Stimulated activated naive CD8-positive, alpha-beta T cell treated with anti-CD3 and anti-CD28 coated beads, Interleukin-15, Interleukin-2, amounts not matched to agents 100 ng/mL and 50 ng/mL, for 24 hours (primary cell): ENCODE measurements at regions not wholly inside any gene's neighbourhood (a gene's known extent, or its start where the extent isn't known, plus 50 kb on each side); places are given as distances from the start of the nearest gene placed in this dataset.

ENCODE experiments used
- H3K27ac Mint-ChIP-seq: one replicate; pipeline ENCODE4 v1.8.0; 2021; ENCODE audit warnings: mild to moderate bottlenecking, mixed read lengths
- H3K27me3 Mint-ChIP-seq: one replicate; pipeline ENCODE4 v1.8.0; 2021; ENCODE audit warnings: mixed read lengths
- H3K36me3 Mint-ChIP-seq: one replicate; pipeline ENCODE4 v1.8.0; 2021; ENCODE audit warnings: low read depth, mixed read lengths
- H3K4me1 Mint-ChIP-seq: one replicate; pipeline ENCODE4 v1.8.0; 2021; ENCODE audit warnings: low read depth, mixed read lengths
- H3K4me3 Mint-ChIP-seq: one replicate; pipeline ENCODE4 v1.8.0; 2021; ENCODE audit warnings: mild to moderate bottlenecking, mixed read lengths
- H3K9me3 Mint-ChIP-seq: one replicate; pipeline ENCODE4 v1.8.0; 2021; ENCODE audit warnings: mixed read lengths

DNA sequence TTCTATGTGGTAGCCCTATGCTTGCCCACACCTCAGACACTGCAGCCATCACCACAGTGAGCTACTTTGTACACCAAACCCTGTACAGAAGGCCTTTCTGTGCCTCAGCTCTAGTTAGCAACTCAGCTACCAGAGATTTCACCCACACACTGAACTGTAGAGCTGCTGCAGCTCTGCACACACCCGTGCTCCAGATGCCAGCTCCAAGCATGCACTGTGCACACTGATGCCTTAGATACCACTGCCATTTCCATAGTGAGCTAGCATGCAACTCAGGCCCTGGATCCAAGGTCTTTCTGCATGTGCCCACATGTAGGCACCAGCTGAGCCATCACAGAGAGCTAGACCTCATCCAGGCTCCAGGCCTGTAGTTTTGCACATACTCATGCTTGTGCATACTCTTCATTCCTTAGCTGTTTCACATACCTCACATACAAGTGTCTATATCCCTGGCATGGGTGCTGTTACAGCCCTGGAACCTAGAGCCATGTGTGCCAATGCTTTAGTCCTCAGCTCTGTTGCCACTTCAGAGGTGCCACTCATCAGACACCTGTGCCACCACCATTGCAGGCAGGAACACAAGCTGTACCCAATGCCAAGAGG is 423.5 kb upstream of the NDST3 start:
- Mint-ChIP-seq H3K4me3 (no peak overlapping the region), H3K4me1 (no peaks in the 10 kb centered on the region), H3K27ac (no peak overlapping the region), H3K36me3 (no peaks in the 10 kb centered on the region), H3K27me3 (no peaks in the 10 kb centered on the region), H3K9me3 (peaks cover 4% of the 10 kb centered on the region)

DNA sequence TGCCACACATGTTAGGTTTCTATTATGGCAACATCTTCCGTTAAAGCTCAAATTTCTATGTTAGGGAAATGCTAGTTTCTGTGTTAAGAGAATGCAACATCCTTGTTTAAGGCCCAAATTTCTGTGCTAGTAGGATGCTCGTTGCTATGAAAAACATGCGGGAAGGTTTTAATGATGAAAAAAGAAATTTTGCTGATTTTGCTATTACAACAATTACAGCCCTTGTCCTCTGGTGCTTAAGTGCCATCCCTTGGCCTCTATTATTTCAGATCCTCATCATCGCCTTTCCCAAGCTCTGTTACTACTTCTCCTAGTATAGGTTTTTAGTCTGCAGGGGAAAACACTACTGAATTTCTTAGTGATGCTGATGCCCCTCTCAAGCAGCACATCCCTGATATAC is 412.6 kb upstream of the NDST3 start:
- Mint-ChIP-seq H3K36me3 (no peaks in the 10 kb centered on the region), H3K27me3 (no peaks in the 10 kb centered on the region), H3K9me3 (peaks cover 5% of the 10 kb centered on the region), H3K4me1 (no peaks in the 10 kb centered on the region), H3K27ac (no peak overlapping the region), H3K4me3 (no peak overlapping the region)

DNA sequence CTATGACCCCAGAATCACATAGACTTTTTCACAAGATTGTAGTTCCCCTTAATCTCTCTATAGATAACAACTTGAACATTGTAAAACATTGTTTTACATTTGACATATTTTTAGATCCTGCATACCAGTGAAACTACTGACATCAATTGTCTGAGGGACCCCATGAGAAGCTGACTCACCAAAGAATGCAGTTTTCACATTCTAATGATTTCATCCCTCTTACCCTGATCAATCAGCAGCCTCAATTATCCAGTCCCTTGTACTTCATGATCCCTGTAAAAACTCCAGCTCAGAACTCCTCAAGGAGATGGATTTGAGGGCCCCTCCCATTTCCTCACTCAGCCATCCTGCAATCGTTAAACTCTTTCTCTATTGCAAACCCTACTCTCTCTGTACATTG is 411.0 kb upstream of the NDST3 start:
- H3K27me3 Mint-ChIP-seq: no peaks in the 10 kb centered on the region
- no peaks in the 10 kb centered on the region for H3K4me1 Mint-ChIP-seq
- H3K27ac Mint-ChIP-seq: no peak overlapping the region
- no peaks in the 10 kb centered on the region for H3K36me3 Mint-ChIP-seq
- H3K4me3 Mint-ChIP-seq: no peak overlapping the region
- peaks cover 5% of the 10 kb centered on the region for H3K9me3 Mint-ChIP-seq

DNA sequence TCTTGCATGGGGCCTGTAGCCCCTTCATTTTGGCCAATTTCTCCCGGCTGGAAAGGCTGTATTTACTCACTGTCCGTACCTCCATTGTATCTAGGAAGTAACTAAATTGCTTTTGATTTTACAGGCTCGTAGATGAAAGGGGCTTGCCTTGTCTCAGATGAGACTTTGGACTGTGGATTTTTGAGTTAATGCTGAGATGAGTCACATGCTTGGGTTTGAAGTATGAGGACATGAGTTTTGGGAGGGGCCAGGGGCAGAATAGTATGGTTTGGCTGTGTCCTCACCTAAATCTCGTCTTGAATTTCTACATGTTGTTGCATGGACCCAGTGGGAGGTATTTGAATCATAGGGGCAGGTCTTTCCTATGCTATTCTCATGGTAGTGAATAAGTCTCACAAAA is 407.6 kb upstream of the NDST3 start:
- Mint-ChIP-seq H3K36me3 (no peaks in the 10 kb centered on the region), H3K4me1 (no peaks in the 10 kb centered on the region), H3K27me3 (no peaks in the 10 kb centered on the region), H3K27ac (no peak overlapping the region), H3K9me3 (peaks cover 9% of the 10 kb centered on the region), H3K4me3 (no peak overlapping the region)

DNA sequence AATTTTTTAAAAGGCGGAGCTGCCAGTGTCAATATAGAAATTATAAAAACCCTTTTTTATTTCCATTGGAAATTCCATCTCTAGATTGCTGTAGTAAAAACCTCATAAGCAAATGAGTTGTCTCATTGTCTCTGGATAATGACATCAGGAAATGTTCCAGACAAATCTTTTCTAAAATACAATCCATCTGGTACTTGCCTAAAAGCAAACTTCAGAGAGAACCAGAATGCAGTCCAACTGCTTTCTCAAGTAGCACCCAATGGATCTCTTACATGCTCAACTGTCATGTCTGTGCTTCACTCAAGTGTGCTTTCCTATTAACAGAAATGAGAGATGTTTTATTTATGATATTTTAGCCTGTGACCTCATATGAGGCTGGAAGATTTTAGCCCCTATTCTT is 399.6 kb upstream of the NDST3 start:
- Mint-ChIP-seq H3K27ac (no peak overlapping the region), H3K27me3 (no peaks in the 10 kb centered on the region), H3K9me3 (peaks cover 4% of the 10 kb centered on the region), H3K36me3 (no peaks in the 10 kb centered on the region), H3K4me3 (no peak overlapping the region), H3K4me1 (no peaks in the 10 kb centered on the region)

DNA sequence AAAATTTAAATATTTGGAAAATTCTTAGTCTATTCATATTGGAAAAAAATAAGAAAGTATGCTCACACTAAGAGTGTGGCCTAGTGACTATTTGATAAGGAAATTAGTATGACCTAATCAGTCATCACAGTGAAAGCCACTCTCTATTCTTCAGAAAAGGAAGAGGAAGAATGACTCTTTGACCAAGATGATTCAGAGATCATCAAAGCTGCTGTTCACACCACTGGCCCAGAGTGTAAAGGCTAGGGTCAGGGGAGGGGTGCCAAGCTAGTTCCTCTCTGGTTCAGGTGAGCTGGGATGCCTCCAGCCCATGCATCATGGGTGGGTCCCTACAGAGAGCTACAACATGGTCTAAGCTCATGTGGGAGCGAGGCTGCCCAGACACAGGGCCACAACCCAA is 396.9 kb upstream of the NDST3 start:
- Mint-ChIP-seq H3K36me3 (no peaks in the 10 kb centered on the region), H3K27me3 (no peaks in the 10 kb centered on the region), H3K4me1 (no peaks in the 10 kb centered on the region), H3K4me3 (no peak overlapping the region), H3K9me3 (no peaks in the 10 kb centered on the region), H3K27ac (no peak overlapping the region)

DNA sequence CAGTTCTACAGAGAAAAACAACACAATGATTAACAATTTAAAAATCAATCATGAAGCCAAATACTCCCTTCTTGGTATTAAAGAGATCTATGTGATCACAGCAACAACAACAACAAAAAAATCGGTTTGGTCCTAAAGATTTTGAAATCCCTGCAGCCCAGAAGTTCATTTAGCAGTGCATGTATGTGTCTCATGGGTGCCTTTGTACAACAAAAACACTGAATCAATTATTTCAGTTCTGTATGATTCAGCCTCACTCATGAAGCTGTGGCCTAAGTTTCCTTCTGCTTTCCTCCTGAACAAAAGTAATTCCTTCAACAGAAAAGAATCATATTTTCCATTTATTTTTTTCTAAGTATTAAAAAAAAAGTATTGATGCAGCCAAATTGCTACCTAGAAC is 393.4 kb upstream of the NDST3 start:
- H3K4me1 Mint-ChIP-seq: no peaks in the 10 kb centered on the region
- no peak overlapping the region for H3K4me3 Mint-ChIP-seq
- H3K9me3 Mint-ChIP-seq: peaks cover under 1% of the 10 kb centered on the region
- H3K27ac Mint-ChIP-seq: no peak overlapping the region
- no peaks in the 10 kb centered on the region for H3K27me3 Mint-ChIP-seq
- no peaks in the 10 kb centered on the region for H3K36me3 Mint-ChIP-seq

DNA sequence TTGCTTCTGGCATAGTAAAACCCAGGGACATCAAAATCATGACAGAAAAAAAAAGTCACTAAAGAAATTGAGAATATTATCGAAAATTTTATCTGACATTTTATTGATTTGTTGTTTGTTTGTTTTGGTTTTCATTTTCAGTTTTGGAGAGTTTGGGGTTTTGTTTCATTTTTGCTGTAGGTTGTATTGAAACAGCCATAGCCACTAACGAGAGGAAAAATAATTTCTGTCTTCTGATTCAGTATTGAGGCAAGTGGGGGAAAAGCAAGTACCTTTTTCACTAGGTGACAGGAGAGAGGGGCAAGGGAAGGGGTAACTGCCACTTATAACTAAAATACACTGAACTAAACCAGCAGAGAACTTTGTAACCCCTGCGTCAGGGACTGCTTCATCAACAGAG is 392.8 kb upstream of the NDST3 start:
- Mint-ChIP-seq H3K9me3 (peaks cover 5% of the 10 kb centered on the region), H3K27ac (no peak overlapping the region), H3K4me3 (no peak overlapping the region), H3K36me3 (no peaks in the 10 kb centered on the region), H3K4me1 (no peaks in the 10 kb centered on the region), H3K27me3 (no peaks in the 10 kb centered on the region)

DNA sequence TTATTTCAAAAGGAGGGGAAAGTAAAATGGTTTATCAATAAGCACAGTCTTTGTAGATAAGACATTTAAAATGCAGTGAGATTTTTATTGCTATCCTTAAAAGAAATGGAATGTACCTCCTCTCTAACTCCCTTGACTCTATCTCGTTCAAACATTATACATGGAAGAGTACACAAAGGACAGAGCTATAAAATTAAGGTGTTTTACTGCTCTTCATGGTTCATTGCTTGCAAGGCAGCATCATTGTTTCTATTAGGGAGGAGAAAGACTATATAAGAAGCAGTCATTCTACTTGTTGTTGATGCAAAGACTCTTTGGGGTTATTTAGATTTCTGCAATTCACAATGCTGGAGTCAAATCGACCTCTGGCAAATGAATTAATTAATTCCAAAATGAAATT is 380.2 kb upstream of the NDST3 start:
- H3K4me1 Mint-ChIP-seq: no peaks in the 10 kb centered on the region
- no peak overlapping the region for H3K27ac Mint-ChIP-seq
- H3K27me3 Mint-ChIP-seq: no peaks in the 10 kb centered on the region
- H3K36me3 Mint-ChIP-seq: no peaks in the 10 kb centered on the region
- no peak overlapping the region for H3K4me3 Mint-ChIP-seq
- H3K9me3 Mint-ChIP-seq: peaks cover 7% of the 10 kb centered on the region

DNA sequence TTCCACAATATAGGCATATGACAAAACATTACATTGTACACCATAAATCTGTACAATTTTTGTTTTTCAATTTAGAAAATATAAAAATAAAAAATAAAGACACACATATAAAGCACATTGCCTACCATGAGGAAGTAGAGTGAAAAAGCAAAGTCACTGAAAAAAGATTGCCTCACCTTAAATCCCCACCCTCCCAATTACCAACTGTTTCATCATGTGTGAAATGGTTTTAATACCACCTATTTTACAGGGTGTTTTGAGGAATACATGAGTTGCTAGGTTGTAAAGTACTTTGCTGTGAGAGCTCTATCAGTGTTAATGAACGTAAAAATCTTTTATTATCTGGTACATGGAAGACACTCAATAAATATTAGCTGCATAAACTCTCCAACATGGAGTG is 373.6 kb upstream of the NDST3 start:
- Mint-ChIP-seq H3K27ac (no peak overlapping the region), H3K36me3 (no peaks in the 10 kb centered on the region), H3K27me3 (no peaks in the 10 kb centered on the region), H3K9me3 (peaks cover 4% of the 10 kb centered on the region), H3K4me3 (no peak overlapping the region), H3K4me1 (no peaks in the 10 kb centered on the region)

DNA sequence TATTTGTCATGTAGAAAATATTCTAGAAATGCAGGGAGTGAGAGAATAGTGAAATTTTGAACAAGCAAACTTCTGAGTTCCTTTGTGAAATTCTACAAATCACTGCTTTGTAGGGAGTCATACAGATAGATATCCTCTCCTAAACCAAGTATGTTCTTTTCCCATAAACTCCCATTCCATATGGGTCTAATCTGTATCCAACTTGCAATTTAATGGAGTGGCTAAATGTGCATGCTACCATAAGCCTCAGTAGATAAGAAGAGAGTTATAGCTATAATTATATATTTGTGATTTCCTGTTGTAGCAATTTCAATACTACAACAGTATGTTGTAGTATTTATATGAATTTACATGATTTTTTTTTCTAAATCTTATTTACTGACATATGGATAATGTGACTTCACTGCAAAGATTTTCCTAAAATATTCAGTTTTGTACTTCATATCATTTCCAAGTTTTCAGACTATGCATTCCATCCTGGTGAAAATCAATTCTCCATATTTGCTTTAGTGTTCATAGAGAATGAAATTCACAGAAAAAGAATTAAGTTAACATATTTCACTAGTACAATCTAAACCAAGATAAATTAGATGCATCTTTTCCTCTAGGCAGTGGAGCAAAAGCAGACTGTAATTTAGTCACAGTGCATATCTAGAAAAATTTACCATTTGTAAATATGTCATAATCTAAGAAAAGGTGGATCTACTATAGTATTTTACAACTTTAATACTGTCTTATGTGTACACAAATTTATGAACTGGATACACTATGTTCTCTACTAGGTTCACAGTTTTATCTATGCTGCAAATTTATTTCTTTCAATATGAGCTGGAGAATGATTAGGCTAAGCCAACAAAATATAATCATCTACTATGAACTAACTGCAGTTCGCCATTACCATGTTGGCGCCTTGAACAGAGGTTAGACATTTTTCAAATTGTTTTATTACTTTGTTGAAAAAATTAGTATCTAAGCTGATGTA is 372.9 kb upstream of the NDST3 start:
- H3K27me3 Mint-ChIP-seq: no peaks in the 10 kb centered on the region
- peaks cover 8% of the 10 kb centered on the region for H3K9me3 Mint-ChIP-seq
- no peak overlapping the region for H3K4me3 Mint-ChIP-seq
- no peak overlapping the region for H3K27ac Mint-ChIP-seq
- no peaks in the 10 kb centered on the region for H3K4me1 Mint-ChIP-seq
- no peaks in the 10 kb centered on the region for H3K36me3 Mint-ChIP-seq

DNA sequence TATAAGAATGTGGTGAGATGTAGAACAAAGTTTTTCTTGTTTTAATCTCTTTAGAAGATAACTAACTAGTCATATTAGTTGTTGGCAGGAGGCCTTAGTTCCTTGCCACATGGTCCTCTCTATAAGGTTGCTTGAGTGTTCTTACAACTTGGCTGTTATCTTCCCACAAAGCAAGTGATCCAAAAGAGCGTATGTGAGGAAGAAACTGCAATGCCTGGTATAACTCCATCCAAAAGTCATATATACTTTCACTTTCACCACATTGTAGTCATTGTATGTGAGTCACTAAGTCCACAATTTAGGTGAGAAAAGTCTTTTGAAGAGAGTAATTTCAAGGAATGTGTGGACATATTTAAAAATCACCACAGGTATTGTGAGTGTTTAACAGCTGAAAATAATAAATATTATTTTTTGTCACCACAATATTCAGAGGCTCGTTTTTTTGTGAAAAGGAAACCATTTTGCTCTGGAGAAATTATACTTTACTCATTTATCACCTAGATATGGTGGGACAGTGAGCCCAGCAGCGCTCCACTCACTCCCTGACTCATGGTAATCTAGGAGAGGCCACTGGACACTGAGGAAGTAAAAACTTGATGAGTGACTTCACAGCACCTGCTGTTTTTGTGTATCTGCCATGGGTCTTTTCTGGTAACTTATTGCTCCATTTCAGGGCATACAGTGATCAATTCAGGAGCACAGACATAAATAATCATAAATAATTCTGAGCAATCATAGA is 369.4 kb upstream of the NDST3 start:
- Mint-ChIP-seq H3K27me3 (no peaks in the 10 kb centered on the region), H3K4me1 (no peaks in the 10 kb centered on the region), H3K36me3 (no peaks in the 10 kb centered on the region), H3K4me3 (no peak overlapping the region), H3K27ac (no peak overlapping the region), H3K9me3 (peaks cover 4% of the 10 kb centered on the region)

DNA sequence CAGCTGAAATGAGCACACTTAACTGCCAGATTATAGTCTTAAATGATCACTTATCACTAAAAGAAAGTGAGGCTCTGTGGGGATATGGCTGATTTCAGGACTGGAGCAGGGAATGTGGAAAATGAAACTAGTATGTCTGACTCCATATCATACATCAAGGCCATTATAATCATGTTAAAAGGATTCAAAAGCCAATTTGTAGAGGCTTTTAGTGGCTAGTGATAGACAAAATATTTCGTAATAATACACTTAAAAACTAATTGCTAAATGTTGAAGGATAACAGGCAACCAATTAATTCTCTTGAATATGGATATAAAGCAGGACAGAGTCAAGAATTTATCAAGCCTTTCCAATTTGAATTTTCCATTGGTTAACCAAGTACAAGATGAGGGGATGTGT is 358.1 kb upstream of the NDST3 start:
- H3K27ac Mint-ChIP-seq: no peak overlapping the region
- H3K4me1 Mint-ChIP-seq: no peaks in the 10 kb centered on the region
- no peaks in the 10 kb centered on the region for H3K36me3 Mint-ChIP-seq
- no peak overlapping the region for H3K4me3 Mint-ChIP-seq
- H3K27me3 Mint-ChIP-seq: no peaks in the 10 kb centered on the region
- peaks cover 4% of the 10 kb centered on the region for H3K9me3 Mint-ChIP-seq

DNA sequence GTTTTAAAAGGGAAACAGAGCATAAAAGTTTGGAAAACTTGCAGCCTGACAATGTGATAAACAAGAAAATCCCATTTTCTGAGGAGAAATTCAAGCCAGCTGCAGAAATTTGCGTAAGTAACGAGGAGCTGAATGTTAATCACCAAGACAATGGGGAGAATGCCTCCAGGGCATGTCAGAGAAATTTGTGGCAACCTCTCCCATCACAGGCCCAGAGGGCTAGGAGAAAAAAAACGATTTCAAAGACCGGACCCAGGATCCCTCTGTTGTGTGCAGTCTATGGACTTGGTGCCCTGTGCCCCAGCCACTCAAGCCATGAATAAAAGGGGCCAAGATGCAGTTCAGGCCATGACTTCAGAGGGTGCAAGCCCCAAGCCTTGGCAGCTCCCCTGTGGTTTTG is 355.4 kb upstream of the NDST3 start:
- Mint-ChIP-seq H3K36me3 (no peaks in the 10 kb centered on the region), H3K4me1 (no peaks in the 10 kb centered on the region), H3K4me3 (no peak overlapping the region), H3K27me3 (no peaks in the 10 kb centered on the region), H3K27ac (no peak overlapping the region), H3K9me3 (peaks cover 4% of the 10 kb centered on the region)
